ENCODE measurements at regions not wholly inside any gene's neighbourhood (a gene's known extent, or its start where the extent isn't known, plus 50 kb on each side); places are given as distances from the start of the nearest gene placed in this dataset.

DNA sequence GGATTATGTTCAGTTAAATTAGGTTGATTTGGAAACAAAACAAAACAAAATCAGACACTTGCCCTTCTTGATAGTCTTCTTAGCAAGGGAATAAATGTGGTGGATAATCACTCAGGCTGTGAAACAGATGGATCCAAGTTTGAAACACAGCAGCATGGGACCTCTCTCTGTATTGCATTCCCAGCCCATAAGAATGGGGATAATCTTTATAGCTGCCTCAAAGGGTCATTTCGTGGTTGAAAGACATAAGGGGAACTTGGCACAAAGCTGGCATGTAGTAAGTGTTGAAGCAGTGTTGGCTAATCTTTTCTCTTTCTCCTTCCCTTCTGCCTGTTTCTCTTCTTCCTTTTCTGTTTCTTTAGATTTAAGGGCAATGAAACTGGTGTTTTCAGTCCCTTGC, 333.9 kb upstream of the TLE4 start:
- TF ChIP-seq SMC3 (IDR thresholded peaks at IDR 0.05) (no peak), CEBPB (IDR thresholded peaks at IDR 0.05) (no peak), MYC (IDR thresholded peaks at IDR 0.05; ENCODE audit: borderline replicate concordance, low read length) (no peak), RCOR1 (IDR thresholded peaks at IDR 0.05; ENCODE audit: low read depth, low read length) (no peak), JUN (IDR thresholded peaks at IDR 0.05) (no peak), POLR2A (IDR thresholded peaks at IDR 0.05; ENCODE audit: low read length) (no peak), ZSCAN20 (CRISPR knock-in tag; IDR thresholded peaks at IDR 0.05) (no peak)
- TF ChIP-seq, protein P1, sequence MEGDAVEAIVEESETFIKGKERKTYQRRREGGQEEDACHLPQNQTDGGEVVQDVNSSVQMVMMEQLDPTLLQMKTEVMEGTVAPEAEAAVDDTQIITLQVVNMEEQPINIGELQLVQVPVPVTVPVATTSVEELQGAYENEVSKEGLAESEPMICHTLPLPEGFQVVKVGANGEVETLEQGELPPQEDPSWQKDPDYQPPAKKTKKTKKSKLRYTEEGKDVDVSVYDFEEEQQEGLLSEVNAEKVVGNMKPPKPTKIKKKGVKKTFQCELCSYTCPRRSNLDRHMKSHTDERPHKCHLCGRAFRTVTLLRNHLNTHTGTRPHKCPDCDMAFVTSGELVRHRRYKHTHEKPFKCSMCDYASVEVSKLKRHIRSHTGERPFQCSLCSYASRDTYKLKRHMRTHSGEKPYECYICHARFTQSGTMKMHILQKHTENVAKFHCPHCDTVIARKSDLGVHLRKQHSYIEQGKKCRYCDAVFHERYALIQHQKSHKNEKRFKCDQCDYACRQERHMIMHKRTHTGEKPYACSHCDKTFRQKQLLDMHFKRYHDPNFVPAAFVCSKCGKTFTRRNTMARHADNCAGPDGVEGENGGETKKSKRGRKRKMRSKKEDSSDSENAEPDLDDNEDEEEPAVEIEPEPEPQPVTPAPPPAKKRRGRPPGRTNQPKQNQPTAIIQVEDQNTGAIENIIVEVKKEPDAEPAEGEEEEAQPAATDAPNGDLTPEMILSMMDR (IDR thresholded peaks at IDR 0.05): no peak
